Kidney (tissue), 13 donors: ENCODE measurements at regions not wholly inside any gene's neighbourhood (a gene's known extent, or its start where the extent isn't known, plus 50 kb on each side); places are given as distances from the start of the nearest gene placed in this dataset.

Experiments used
- DNase-seq, 5 donors: peaks; one replicate each; pipeline ENCODE4 v3.0.0-alpha.2; 2013 to 2020
- FAIRE-seq: peaks from 2 replicates; lab custom pipeline; 2012; peaks lifted over from hg19 to GRCh38; lab: Jason Lieb, UNC
- H3K27ac ChIP-seq, 2 donors: one replicate each; pipeline ENCODE4 v1.7.0; 2013; ENCODE audit warnings: low read depth in 2 of 2, low read length in 2 of 2, inconsistent platforms in 1 of 2
- H3K27me3 ChIP-seq: one replicate; pipeline ENCODE4 v1.7.1; 2013; ENCODE audit warnings: low read length, inconsistent platforms; ENCODE audit not compliant: control insufficient read depth, insufficient read depth
- H3K36me3 ChIP-seq, 3 donors: one replicate each; pipeline versions ENCODE4 v1.7.0 to v1.7.1; 2013; ENCODE audit warnings: low read length in 3 of 3, control low read depth in 1 of 3, inconsistent platforms in 1 of 3; ENCODE audit not compliant: insufficient read depth in 3 of 3, control insufficient read depth in 2 of 3
- H3K4me1 ChIP-seq, 3 donors: one replicate each; pipeline versions ENCODE4 v1.7.0 to v1.7.1; 2013; ENCODE audit warnings: low read length in 3 of 3, inconsistent platforms in 1 of 3, low read depth in 1 of 3; ENCODE audit not compliant: control insufficient read depth in 2 of 3, insufficient read depth in 2 of 3
- H3K4me3 ChIP-seq, 3 donors: one replicate each; pipeline versions ENCODE4 v1.7.0 to v1.8.1; 2013; ENCODE audit warnings: low read length in 3 of 3, control low read depth in 1 of 3, inconsistent platforms in 1 of 3
- H3K9ac ChIP-seq, 3 donors: one replicate each; pipeline versions ENCODE4 v1.7.0 to v1.7.1; 2013; ENCODE audit warnings: low read length in 3 of 3, control low read depth in 1 of 3, inconsistent platforms in 1 of 3
- H3K9me3 ChIP-seq, 3 donors: one replicate each; pipeline versions ENCODE4 v1.7.0 to v1.7.1; 2013; ENCODE audit warnings: low read length in 3 of 3, control low read depth in 1 of 3, inconsistent platforms in 1 of 3; ENCODE audit not compliant: control insufficient read depth in 2 of 3, insufficient read depth in 1 of 3
- CTCF ChIP-seq: IDR thresholded peaks from 3 replicates; pipeline ENCODE4 v1.5.1; 2012; ENCODE audit warnings: mild to moderate bottlenecking, moderate library complexity, borderline replicate concordance; ENCODE audit not compliant: insufficient read depth; ENCODE audit errors: extremely low read depth
- intact Hi-C: fragments of 100-400 bp; cut with DNase I; formaldehyde crosslinking; loops from one replicate; pipeline ENCODE4 v1.11.1; 2022
- donor health status: control.
- donor health status: control.
- donor health status: control.
- donor health status: control.
- donor health status: control.
- donor health status: DM: yes; HTN: yes; CAD: no.
- donor health status: Normal renal cell carcinoma (clear cell type).

GRCh38 chr18:67123901-67124300 lies 392.6 kb downstream of the DSEL start:
- no peak overlapping the region for H3K4me3 ChIP-seq
- H3K27me3 ChIP-seq: no peaks in the 10 kb centered on the region
- H3K27ac ChIP-seq: no peak overlapping the region
- no peaks in the 10 kb centered on the region for H3K36me3 ChIP-seq
- no peaks in the 10 kb centered on the region for H3K9me3 ChIP-seq
- DNase-seq (no peak), FAIRE-seq (no peak)
- no peaks in the 10 kb centered on the region for H3K4me1 ChIP-seq
- intact Hi-C loops: no loop called here
- H3K9ac ChIP-seq: no peak overlapping the region
- no peak for TF ChIP-seq CTCF

GRCh38 chr18:67117804-67118203 lies 398.7 kb downstream of the DSEL start:
- DNase-seq: no peak
- no peak for TF ChIP-seq CTCF
- Histone ChIP-seq H3K4me3 (no peak overlapping the region), H3K9me3 (no peaks in the 10 kb centered on the region), H3K27me3 (no peaks in the 10 kb centered on the region), H3K27ac (no peak overlapping the region), H3K4me1 (peaks cover 0 to 2% (median 0%) of the 10 kb centered on the region in 3 donors), H3K36me3 (no peaks in the 10 kb centered on the region), H3K9ac (no peak overlapping the region)
- no peak for FAIRE-seq
- intact Hi-C loops: no loop called here

- DNase-seq: no peak
- Histone ChIP-seq H3K4me3 (no peak overlapping the region), H3K9ac (no peak overlapping the region), H3K9me3 (no peaks in the 10 kb centered on the region), H3K4me1 (peaks cover 0 to 6% (median 0%) of the 10 kb centered on the region in 3 donors), H3K36me3 (no peaks in the 10 kb centered on the region), H3K27me3 (no peaks in the 10 kb centered on the region), H3K27ac (no peak overlapping the region)
- no peak for FAIRE-seq
- no peak for TF ChIP-seq CTCF
- intact Hi-C loops: loop anchor here (10.0 kb wide), 1 partner anchor 95 kb away; no protein-coding TSS in a partner anchor
Measured at GRCh38 chr18:67109535-67109934, 407.0 kb downstream of the DSEL start.

- Histone ChIP-seq H3K9me3 (no peaks in the 10 kb centered on the region), H3K4me1 (peaks cover 0 to 6% (median 0%) of the 10 kb centered on the region in 3 donors), H3K9ac (no peak overlapping the region), H3K27me3 (no peaks in the 10 kb centered on the region), H3K36me3 (no peaks in the 10 kb centered on the region), H3K4me3 (no peak overlapping the region), H3K27ac (no peak overlapping the region)
- DNase-seq (peak in 2 of 5 donors; percentile 6 to 7), FAIRE-seq (no peak)
- TF ChIP-seq CTCF: no peak
- intact Hi-C loops: loop anchor here (10.0 kb wide), 1 partner anchor 96 kb away; no protein-coding TSS in a partner anchor
Measured at GRCh38 chr18:67108894-67109293, 407.6 kb downstream of the DSEL start.
